ENCODE measurements at regions not wholly inside any gene's neighbourhood (a gene's known extent, or its start where the extent isn't known, plus 50 kb on each side); places are given as distances from the start of the nearest gene placed in this dataset.

- peaks cover 4% of the 10 kb centered on the region for H3K9me3 ChIP-seq (ENCODE audit: control insufficient read depth, low read length)
- H3K4me1 ChIP-seq (ENCODE audit: control insufficient read depth in 1 of 2, insufficient read depth in 2 of 2, low read length in 2 of 2) = no peaks in the 10 kb centered on the region
- ATAC-seq (ENCODE audit: low FRiP score) = no peak
- intact Hi-C loops (cut with DNase I) = no loop called here
- no peaks in the 10 kb centered on the region for H3K27me3 ChIP-seq (ENCODE audit: control insufficient read depth in 1 of 2, insufficient read depth in 2 of 2, low read length in 1 of 2)
- DNase-seq = no peak
- no peaks in the 10 kb centered on the region for H3K36me3 ChIP-seq (ENCODE audit: control insufficient read depth in 1 of 2, insufficient read depth in 2 of 2, low read length in 1 of 2)
- no peak overlapping the region for H3K4me3 ChIP-seq (ENCODE audit: low read length in 2 of 2)
- no peak overlapping the region for H3K27ac ChIP-seq (ENCODE audit: low read depth in 1 of 2, low read length in 2 of 2)
- WGBS, 2 donors = 90 to 94% methylated on average over 2 of the region's 2 CpGs
These were observed 141.9 kb downstream of the WDR11 start for GRCh38 chr10:120993089-120993488.

- ATAC-seq (ENCODE audit: low FRiP score) (no peak), DNase-seq (no peak)
- no peaks in the 10 kb centered on the region for H3K4me1 ChIP-seq (ENCODE audit: control insufficient read depth in 1 of 2, insufficient read depth in 2 of 2, low read length in 2 of 2)
- no peak overlapping the region for H3K4me3 ChIP-seq (ENCODE audit: low read length in 2 of 2)
- intact Hi-C loops (cut with DNase I) = loop anchor here in 1 of 2 donors (1.0 kb wide), 1 partner anchor 12 kb away; no protein-coding TSS in a partner anchor
- 90 to 93% methylated on average over 4 of the region's 4 CpGs for WGBS, 2 donors
- no peak overlapping the region for H3K27ac ChIP-seq (ENCODE audit: low read depth in 1 of 2, low read length in 2 of 2)
- no peaks in the 10 kb centered on the region for H3K9me3 ChIP-seq (ENCODE audit: control insufficient read depth, low read length)
- no peaks in the 10 kb centered on the region for H3K27me3 ChIP-seq (ENCODE audit: control insufficient read depth in 1 of 2, insufficient read depth in 2 of 2, low read length in 1 of 2)
- no peaks in the 10 kb centered on the region for H3K36me3 ChIP-seq (ENCODE audit: control insufficient read depth in 1 of 2, insufficient read depth in 2 of 2, low read length in 1 of 2)
These were observed 144.6 kb downstream of the WDR11 start for GRCh38 chr10:120995768-120996167.

- Histone ChIP-seq H3K4me1 (ENCODE audit: control insufficient read depth in 1 of 2, insufficient read depth in 2 of 2, low read length in 2 of 2) (no peaks in the 10 kb centered on the region), H3K9me3 (ENCODE audit: control insufficient read depth, low read length) (no peaks in the 10 kb centered on the region), H3K27me3 (ENCODE audit: control insufficient read depth in 1 of 2, insufficient read depth in 2 of 2, low read length in 1 of 2) (peaks cover 0 to 2% of the 10 kb centered on the region in 2 donors), H3K36me3 (ENCODE audit: control insufficient read depth in 1 of 2, insufficient read depth in 2 of 2, low read length in 1 of 2) (no peaks in the 10 kb centered on the region), H3K4me3 (ENCODE audit: low read length in 2 of 2) (no peak overlapping the region), H3K27ac (ENCODE audit: low read depth in 1 of 2, low read length in 2 of 2) (no peak overlapping the region)
- no peak for ATAC-seq (ENCODE audit: low FRiP score)
- DNase-seq = no peak
- WGBS, 2 donors = 55 to 57% methylated on average over 9 of the region's 9 CpGs
- intact Hi-C loops (cut with DNase I) = loop anchor here in 1 of 2 donors (1.0 kb wide), 1 partner anchor 11 kb away; no protein-coding TSS in a partner anchor
These were observed 145.4 kb downstream of the WDR11 start for GRCh38 chr10:120996456-120997034.

GRCh38 chr10:120997313-120997712, 146.2 kb downstream of the WDR11 start:
- no peak overlapping the region for H3K27ac ChIP-seq (ENCODE audit: low read depth in 1 of 2, low read length in 2 of 2)
- 17 to 46% methylated on average over 1 of the region's 1 CpG for WGBS, 2 donors
- H3K36me3 ChIP-seq (ENCODE audit: control insufficient read depth in 1 of 2, insufficient read depth in 2 of 2, low read length in 1 of 2) = no peaks in the 10 kb centered on the region
- no peaks in the 10 kb centered on the region for H3K9me3 ChIP-seq (ENCODE audit: control insufficient read depth, low read length)
- intact Hi-C loops (cut with DNase I) = no loop called here
- ATAC-seq (ENCODE audit: low FRiP score) (no peak), DNase-seq (no peak)
- peaks cover 0 to 2% of the 10 kb centered on the region in 2 donors for H3K27me3 ChIP-seq (ENCODE audit: control insufficient read depth in 1 of 2, insufficient read depth in 2 of 2, low read length in 1 of 2)
- no peaks in the 10 kb centered on the region for H3K4me1 ChIP-seq (ENCODE audit: control insufficient read depth in 1 of 2, insufficient read depth in 2 of 2, low read length in 2 of 2)
- no peak overlapping the region for H3K4me3 ChIP-seq (ENCODE audit: low read length in 2 of 2)

- Histone ChIP-seq H3K4me3 (ENCODE audit: low read length in 2 of 2) (no peak overlapping the region), H3K36me3 (ENCODE audit: control insufficient read depth in 1 of 2, insufficient read depth in 2 of 2, low read length in 1 of 2) (no peaks in the 10 kb centered on the region), H3K27ac (ENCODE audit: low read depth in 1 of 2, low read length in 2 of 2) (no peak overlapping the region), H3K27me3 (ENCODE audit: control insufficient read depth in 1 of 2, insufficient read depth in 2 of 2, low read length in 1 of 2) (peaks cover 0 to 2% of the 10 kb centered on the region in 2 donors), H3K4me1 (ENCODE audit: control insufficient read depth in 1 of 2, insufficient read depth in 2 of 2, low read length in 2 of 2) (no peaks in the 10 kb centered on the region), H3K9me3 (ENCODE audit: control insufficient read depth, low read length) (no peaks in the 10 kb centered on the region)
- no peak for DNase-seq
- no peak for ATAC-seq (ENCODE audit: low FRiP score)
- WGBS, 2 donors = 55 to 68% methylated on average over 3 of the region's 3 CpGs
- intact Hi-C loops (cut with DNase I) = no loop called here
These were observed 146.6 kb downstream of the WDR11 start for GRCh38 chr10:120997756-120998155.

GRCh38 chr10:120998251-120998650, 147.1 kb downstream of the WDR11 start:
- H3K4me3 ChIP-seq (ENCODE audit: low read length in 2 of 2) = no peak overlapping the region
- H3K36me3 ChIP-seq (ENCODE audit: control insufficient read depth in 1 of 2, insufficient read depth in 2 of 2, low read length in 1 of 2) = no peaks in the 10 kb centered on the region
- intact Hi-C loops (cut with DNase I) = no loop called here
- H3K9me3 ChIP-seq (ENCODE audit: control insufficient read depth, low read length) = no peaks in the 10 kb centered on the region
- no peak overlapping the region for H3K27ac ChIP-seq (ENCODE audit: low read depth in 1 of 2, low read length in 2 of 2)
- WGBS, 2 donors = 52 to 69% methylated on average over 5 of the region's 5 CpGs
- no peaks in the 10 kb centered on the region for H3K4me1 ChIP-seq (ENCODE audit: control insufficient read depth in 1 of 2, insufficient read depth in 2 of 2, low read length in 2 of 2)
- peaks cover 0 to 2% of the 10 kb centered on the region in 2 donors for H3K27me3 ChIP-seq (ENCODE audit: control insufficient read depth in 1 of 2, insufficient read depth in 2 of 2, low read length in 1 of 2)
- no peak for ATAC-seq (ENCODE audit: low FRiP score)
- no peak for DNase-seq

- no peak overlapping the region for H3K4me3 ChIP-seq (ENCODE audit: low read length in 2 of 2)
- H3K27me3 ChIP-seq (ENCODE audit: control insufficient read depth in 1 of 2, insufficient read depth in 2 of 2, low read length in 1 of 2) = peaks cover 0 to 2% of the 10 kb centered on the region in 2 donors
- intact Hi-C loops (cut with DNase I) = no loop called here
- H3K9me3 ChIP-seq (ENCODE audit: control insufficient read depth, low read length) = no peaks in the 10 kb centered on the region
- WGBS, 2 donors = 88 to 93% methylated on average over 6 of the region's 6 CpGs
- DNase-seq (no peak), ATAC-seq (ENCODE audit: low FRiP score) (no peak)
- no peaks in the 10 kb centered on the region for H3K4me1 ChIP-seq (ENCODE audit: control insufficient read depth in 1 of 2, insufficient read depth in 2 of 2, low read length in 2 of 2)
- H3K36me3 ChIP-seq (ENCODE audit: control insufficient read depth in 1 of 2, insufficient read depth in 2 of 2, low read length in 1 of 2) = no peaks in the 10 kb centered on the region
- no peak overlapping the region for H3K27ac ChIP-seq (ENCODE audit: low read depth in 1 of 2, low read length in 2 of 2)
These were observed 147.7 kb downstream of the WDR11 start for GRCh38 chr10:120998782-120999285.

GRCh38 chr10:120999868-121000267, 148.7 kb downstream of the WDR11 start:
- ATAC-seq (ENCODE audit: low FRiP score) = no peak
- intact Hi-C loops (cut with DNase I) = no loop called here
- 83 to 84% methylated on average over 6 of the region's 6 CpGs for WGBS, 2 donors

GRCh38 chr10:121002586-121003205, 151.5 kb downstream of the WDR11 start:
- no peaks in the 10 kb centered on the region for H3K4me1 ChIP-seq (ENCODE audit: control insufficient read depth in 1 of 2, insufficient read depth in 2 of 2, low read length in 2 of 2)
- peaks cover 4% of the 10 kb centered on the region for H3K9me3 ChIP-seq (ENCODE audit: control insufficient read depth, low read length)
- DNase-seq (no peak), ATAC-seq (ENCODE audit: low FRiP score) (no peak)
- intact Hi-C loops (cut with DNase I) = no loop called here
- H3K4me3 ChIP-seq (ENCODE audit: low read length in 2 of 2) = no peak overlapping the region
- no peak overlapping the region for H3K27ac ChIP-seq (ENCODE audit: low read depth in 1 of 2, low read length in 2 of 2)
- WGBS, 2 donors = 61% methylated on average over 6 of the region's 6 CpGs
- H3K36me3 ChIP-seq (ENCODE audit: control insufficient read depth in 1 of 2, insufficient read depth in 2 of 2, low read length in 1 of 2) = no peaks in the 10 kb centered on the region
- H3K27me3 ChIP-seq (ENCODE audit: control insufficient read depth in 1 of 2, insufficient read depth in 2 of 2, low read length in 1 of 2) = peaks cover 0 to 2% of the 10 kb centered on the region in 2 donors

More at GRCh38 chr10:120999868-121000267, 148.7 kb downstream of the WDR11 start:
- Histone ChIP-seq H3K27ac (ENCODE audit: low read depth in 1 of 2, low read length in 2 of 2) (no peak overlapping the region), H3K4me3 (ENCODE audit: low read length in 2 of 2) (no peak overlapping the region), H3K4me1 (ENCODE audit: control insufficient read depth in 1 of 2, insufficient read depth in 2 of 2, low read length in 2 of 2) (no peaks in the 10 kb centered on the region), H3K27me3 (ENCODE audit: control insufficient read depth in 1 of 2, insufficient read depth in 2 of 2, low read length in 1 of 2) (peaks cover 0 to 2% of the 10 kb centered on the region in 2 donors), H3K36me3 (ENCODE audit: control insufficient read depth in 1 of 2, insufficient read depth in 2 of 2, low read length in 1 of 2) (no peaks in the 10 kb centered on the region), H3K9me3 (ENCODE audit: control insufficient read depth, low read length) (no peaks in the 10 kb centered on the region)
- no peak for DNase-seq

Measured in aorta (tissue), 5 donors.